ENCODE measurements at regions not wholly inside any gene's neighbourhood (a gene's known extent, or its start where the extent isn't known, plus 50 kb on each side); places are given as distances from the start of the nearest gene placed in this dataset.

- H3K36me3 ChIP-seq (ENCODE audit: control insufficient read depth in 4 of 4, insufficient read depth in 4 of 4, low read length in 4 of 4), result no peaks in the 10 kb centered on the region
- no peak overlapping the region for H3K27ac ChIP-seq (ENCODE audit: low read depth in 1 of 2, low read length in 1 of 2)
- no peak overlapping the region for H3K9ac ChIP-seq (ENCODE audit: insufficient read depth in 1 of 2, low read length in 2 of 2)
- no peaks in the 10 kb centered on the region for H3K27me3 ChIP-seq (ENCODE audit: control insufficient read depth in 3 of 3, insufficient read depth in 3 of 3, low read length in 2 of 3)
- no peak for DNase-seq
- no peak overlapping the region for H3K4me3 ChIP-seq
- ATAC-seq (ENCODE audit: insufficient read depth, low FRiP score), result no peak
- WGBS, 2 donors, result 73 to 86% methylated on average over 2 of the region's 2 CpGs
- H3K9me3 ChIP-seq (ENCODE audit: control insufficient read depth in 4 of 4, insufficient read depth in 3 of 4, low read length in 3 of 4), result peaks cover 0 to 1% (median 0%) of the 10 kb centered on the region in 4 donors
- no peaks in the 10 kb centered on the region for H3K4me1 ChIP-seq (ENCODE audit: control insufficient read depth in 5 of 5, insufficient read depth in 5 of 5, low read length in 5 of 5)
- TF ChIP-seq CTCF (IDR thresholded peaks at IDR 0.05; ENCODE audit: control extremely low read depth, extremely low read depth), result no peak
Measured at GRCh38 chr7:112596981-112597380, 116.2 kb downstream of the LSMEM1 start.

GRCh38 chr7:112603673-112604072 lies 122.9 kb downstream of the LSMEM1 start:
- ATAC-seq (ENCODE audit: insufficient read depth, low FRiP score) (no peak), DNase-seq (no peak)
- no peak for TF ChIP-seq CTCF (IDR thresholded peaks at IDR 0.05; ENCODE audit: control extremely low read depth, extremely low read depth)
- no peaks in the 10 kb centered on the region for H3K36me3 ChIP-seq (ENCODE audit: control insufficient read depth in 4 of 4, insufficient read depth in 4 of 4, low read length in 4 of 4)
- no peaks in the 10 kb centered on the region for H3K4me1 ChIP-seq (ENCODE audit: control insufficient read depth in 5 of 5, insufficient read depth in 5 of 5, low read length in 5 of 5)
- 84 to 85% methylated on average over 1 of the region's 1 CpG for WGBS, 2 donors
- no peak overlapping the region for H3K27ac ChIP-seq (ENCODE audit: low read depth in 1 of 2, low read length in 1 of 2)
- no peak overlapping the region for H3K9ac ChIP-seq (ENCODE audit: insufficient read depth in 1 of 2, low read length in 2 of 2)
- peaks cover 0 to 1% (median 0%) of the 10 kb centered on the region in 4 donors for H3K9me3 ChIP-seq (ENCODE audit: control insufficient read depth in 4 of 4, insufficient read depth in 3 of 4, low read length in 3 of 4)
- H3K4me3 ChIP-seq, result no peak overlapping the region
- no peaks in the 10 kb centered on the region for H3K27me3 ChIP-seq (ENCODE audit: control insufficient read depth in 3 of 3, insufficient read depth in 3 of 3, low read length in 2 of 3)

- ATAC-seq (ENCODE audit: insufficient read depth, low FRiP score) (no peak), DNase-seq (peak in 2 of 3 donors; percentile 20 to 60)
- 27 to 73% methylated on average over 1 of the region's 1 CpG for WGBS, 2 donors
- Histone ChIP-seq H3K27me3 (ENCODE audit: control insufficient read depth in 3 of 3, insufficient read depth in 3 of 3, low read length in 2 of 3) (no peaks in the 10 kb centered on the region), H3K9me3 (ENCODE audit: control insufficient read depth in 4 of 4, insufficient read depth in 3 of 4, low read length in 3 of 4) (peaks cover 0 to 3% (median 0%) of the 10 kb centered on the region in 4 donors), H3K4me1 (ENCODE audit: control insufficient read depth in 5 of 5, insufficient read depth in 5 of 5, low read length in 5 of 5) (no peaks in the 10 kb centered on the region), H3K9ac (ENCODE audit: insufficient read depth in 1 of 2, low read length in 2 of 2) (no peak overlapping the region), H3K4me3 (no peak overlapping the region), H3K27ac (ENCODE audit: low read depth in 1 of 2, low read length in 1 of 2) (no peak overlapping the region), H3K36me3 (ENCODE audit: control insufficient read depth in 4 of 4, insufficient read depth in 4 of 4, low read length in 4 of 4) (no peaks in the 10 kb centered on the region)
- TF ChIP-seq CTCF (IDR thresholded peaks at IDR 0.05; ENCODE audit: control extremely low read depth, extremely low read depth), result no peak
Measured at GRCh38 chr7:112610636-112611035, 129.8 kb downstream of the LSMEM1 start.

GRCh38 chr7:112615701-112616100 lies 134.9 kb downstream of the LSMEM1 start:
- ATAC-seq (ENCODE audit: insufficient read depth, low FRiP score), result no peak
- no peaks in the 10 kb centered on the region for H3K4me1 ChIP-seq (ENCODE audit: control insufficient read depth in 5 of 5, insufficient read depth in 5 of 5, low read length in 5 of 5)
- WGBS, 2 donors, result 80 to 85% methylated on average over 2 of the region's 2 CpGs

More at GRCh38 chr7:112615701-112616100, 134.9 kb downstream of the LSMEM1 start:
- H3K9ac ChIP-seq (ENCODE audit: insufficient read depth in 1 of 2, low read length in 2 of 2), result no peak overlapping the region
- no peaks in the 10 kb centered on the region for H3K36me3 ChIP-seq (ENCODE audit: control insufficient read depth in 4 of 4, insufficient read depth in 4 of 4, low read length in 4 of 4)
- H3K9me3 ChIP-seq (ENCODE audit: control insufficient read depth in 4 of 4, insufficient read depth in 3 of 4, low read length in 3 of 4), result peaks cover 0 to 3% (median 0%) of the 10 kb centered on the region in 4 donors
- no peak for DNase-seq
- no peaks in the 10 kb centered on the region for H3K27me3 ChIP-seq (ENCODE audit: control insufficient read depth in 3 of 3, insufficient read depth in 3 of 3, low read length in 2 of 3)
- H3K27ac ChIP-seq (ENCODE audit: low read depth in 1 of 2, low read length in 1 of 2), result no peak overlapping the region
- no peak overlapping the region for H3K4me3 ChIP-seq
- no peak for TF ChIP-seq CTCF (IDR thresholded peaks at IDR 0.05; ENCODE audit: control extremely low read depth, extremely low read depth)

Data from lung (tissue), 11 donors.